Activated naive CD4-positive, alpha-beta T cell treated with anti-CD3 and anti-CD28 coated beads, Interleukin-2, amount 50 U/mL, for 16 hours (primary cell): ENCODE measurements at regions not wholly inside any gene's neighbourhood (a gene's known extent, or its start where the extent isn't known, plus 50 kb on each side); places are given as distances from the start of the nearest gene placed in this dataset.

Source experiments
- DNase-seq: peaks from one replicate; pipeline ENCODE4 v3.0.0-alpha.2; 2020

- DNase-seq: no peak
Observed at GRCh38 chr3:159631226-159631625, 357.4 kb upstream of the IL12A start.

GRCh38 chr3:159632128-159632527, 356.5 kb upstream of the IL12A start:
- DNase-seq: no peak

- DNase-seq: no peak
Observed at GRCh38 chr3:159632851-159633250, 355.8 kb upstream of the IL12A start.

- no peak for DNase-seq
Observed at GRCh38 chr3:159634483-159634882, 354.2 kb upstream of the IL12A start.

- no peak for DNase-seq
Observed at GRCh38 chr3:159635047-159635641, 353.5 kb upstream of the IL12A start.

- DNase-seq: no peak
Observed at GRCh38 chr3:159637883-159638542, 350.6 kb upstream of the IL12A start.

GRCh38 chr3:159640225-159640624, 348.4 kb upstream of the IL12A start:
- DNase-seq: no peak

- DNase-seq: no peak
Observed at GRCh38 chr3:159643406-159643805, 345.2 kb upstream of the IL12A start.

GRCh38 chr3:159645874-159646273, 342.8 kb upstream of the IL12A start:
- DNase-seq: no peak

GRCh38 chr3:159649951-159650350, 338.7 kb upstream of the IL12A start:
- no peak for DNase-seq

GRCh38 chr3:159650726-159651125, 337.9 kb upstream of the IL12A start:
- DNase-seq: no peak

- DNase-seq: no peak
Observed at GRCh38 chr3:159652452-159652851, 336.2 kb upstream of the IL12A start.

- no peak for DNase-seq
Observed at GRCh38 chr3:159654183-159655134, 334.2 kb upstream of the IL12A start.

GRCh38 chr3:159655202-159655601, 333.4 kb upstream of the IL12A start:
- DNase-seq: no peak

GRCh38 chr3:159657176-159657575, 331.5 kb upstream of the IL12A start:
- no peak for DNase-seq

- no peak for DNase-seq
Observed at GRCh38 chr3:159657629-159658028, 331.0 kb upstream of the IL12A start.

- no peak for DNase-seq
Observed at GRCh38 chr3:159660326-159660725, 328.3 kb upstream of the IL12A start.

GRCh38 chr3:159660901-159661300, 327.7 kb upstream of the IL12A start:
- no peak for DNase-seq

- no peak for DNase-seq
Observed at GRCh38 chr3:159662549-159662948, 326.1 kb upstream of the IL12A start.

- no peak for DNase-seq
Observed at GRCh38 chr3:159664006-159664405, 324.6 kb upstream of the IL12A start.

- no peak for DNase-seq
Observed at GRCh38 chr3:159664653-159665052, 324.0 kb upstream of the IL12A start.

- no peak for DNase-seq
Observed at GRCh38 chr3:159667261-159667660, 321.4 kb upstream of the IL12A start.

GRCh38 chr3:159668461-159668860, 320.2 kb upstream of the IL12A start:
- DNase-seq: no peak

GRCh38 chr3:159668990-159669476, 319.6 kb upstream of the IL12A start:
- no peak for DNase-seq
